ENCODE measurements at regions not wholly inside any gene's neighbourhood (a gene's known extent, or its start where the extent isn't known, plus 50 kb on each side); places are given as distances from the start of the nearest gene placed in this dataset.

DNA sequence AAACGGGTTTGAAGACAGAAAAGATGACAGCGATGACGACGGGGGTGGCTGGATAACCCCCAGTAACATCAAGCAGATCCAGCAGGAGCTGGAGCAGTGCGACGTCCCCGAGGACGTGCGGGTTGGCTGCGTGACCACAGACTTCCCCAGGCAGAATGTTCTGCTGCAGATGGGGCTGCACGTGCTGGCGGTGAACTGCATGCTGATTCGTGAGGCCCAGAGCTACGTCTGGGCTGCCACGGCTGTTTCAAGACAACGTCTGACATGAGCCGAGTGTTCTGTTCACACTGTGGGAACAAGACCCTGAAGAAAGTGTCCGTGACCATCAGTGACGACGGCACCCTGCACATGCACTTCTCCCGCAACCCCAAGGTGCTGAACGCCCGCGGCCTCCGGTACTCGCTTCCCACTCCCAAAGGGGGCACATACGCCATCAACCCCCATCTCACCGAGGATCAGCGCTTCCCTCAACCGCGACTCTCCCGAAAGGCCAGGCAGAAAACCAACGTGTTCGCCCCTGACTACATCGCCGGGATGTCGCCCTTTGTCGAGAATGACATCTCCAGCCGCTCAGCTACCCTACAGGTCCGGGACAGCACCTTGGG, 319.2 kb upstream of the SLC7A11 start:
- intact Hi-C loops (cut with DNase I; ENCODE audit: low total_unique reads): no loop called here
- H3K27ac ChIP-seq: no peak overlapping the region
- TF ChIP-seq POLR2A (IDR thresholded peaks at IDR 0.05) (no peak), CTCF (IDR thresholded peaks at IDR 0.05) (no peak)
- H3K4me3 ChIP-seq: no peak overlapping the region
- no peak for DNase-seq
- H3K36me3 ChIP-seq: no peaks in the 10 kb centered on the region
- H3K4me1 ChIP-seq: no peaks in the 10 kb centered on the region
- H3K27me3 ChIP-seq: no peaks in the 10 kb centered on the region
- H3K9me3 ChIP-seq: no peaks in the 10 kb centered on the region

- no peak for TF ChIP-seq POLR2A (IDR thresholded peaks at IDR 0.05)
- TF ChIP-seq CTCF (IDR thresholded peaks at IDR 0.05): no peak
- H3K9me3 ChIP-seq: no peaks in the 10 kb centered on the region
- DNase-seq: no peak
- H3K4me3 ChIP-seq: no peak overlapping the region
- no peaks in the 10 kb centered on the region for H3K36me3 ChIP-seq
- H3K27ac ChIP-seq: no peak overlapping the region
- H3K27me3 ChIP-seq: no peaks in the 10 kb centered on the region
- intact Hi-C loops (cut with DNase I; ENCODE audit: low total_unique reads): no loop called here
- no peaks in the 10 kb centered on the region for H3K4me1 ChIP-seq
Observed at GRCh38 chr4:138560448-138560847, 318.3 kb upstream of the SLC7A11 start.

DNA sequence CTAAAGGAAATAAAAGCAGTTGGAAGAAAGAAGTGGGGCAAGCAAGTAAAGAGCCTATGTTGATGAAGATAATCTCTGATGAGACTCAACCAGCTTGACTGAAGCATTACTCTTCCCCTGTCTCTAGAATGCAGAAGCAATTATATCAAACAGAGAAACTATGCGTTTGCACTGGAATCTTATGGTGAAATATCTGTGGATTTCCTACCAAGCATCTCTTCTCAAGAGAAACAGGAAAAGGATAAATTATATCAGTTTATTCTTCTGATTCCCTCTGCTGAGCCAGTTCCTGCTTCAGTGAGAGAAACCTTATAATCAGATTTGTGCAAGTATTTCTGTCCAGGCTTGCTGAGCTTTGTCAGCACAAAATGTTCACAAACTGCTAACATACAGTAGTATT, 316.7 kb upstream of the SLC7A11 start:
- no peaks in the 10 kb centered on the region for H3K27me3 ChIP-seq
- no peak for TF ChIP-seq POLR2A (IDR thresholded peaks at IDR 0.05)
- TF ChIP-seq CTCF (IDR thresholded peaks at IDR 0.05): no peak
- H3K27ac ChIP-seq: no peak overlapping the region
- no peaks in the 10 kb centered on the region for H3K4me1 ChIP-seq
- intact Hi-C loops (cut with DNase I; ENCODE audit: low total_unique reads): no loop called here
- no peaks in the 10 kb centered on the region for H3K9me3 ChIP-seq
- no peak overlapping the region for H3K4me3 ChIP-seq
- no peaks in the 10 kb centered on the region for H3K36me3 ChIP-seq
- DNase-seq: no peak

DNA sequence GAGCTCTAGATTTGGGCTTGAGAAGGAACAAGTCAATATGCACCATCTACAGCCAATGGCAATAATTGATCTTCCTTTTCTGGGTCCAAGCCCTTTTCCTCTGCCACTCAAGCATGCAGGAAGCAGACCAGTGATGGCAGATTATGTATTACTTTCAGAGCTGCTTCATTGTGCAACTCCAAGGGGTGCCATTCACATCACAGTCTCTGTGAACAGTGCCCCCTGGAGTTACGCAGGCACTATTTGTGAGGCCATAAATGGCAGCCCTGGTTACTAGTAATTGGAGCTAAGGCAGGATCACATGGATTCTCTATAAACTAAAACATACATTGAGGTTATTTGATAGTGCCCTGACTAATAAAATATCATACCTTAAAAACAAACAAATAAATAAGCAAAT, 313.4 kb upstream of the SLC7A11 start:
- Histone ChIP-seq H3K4me3 (no peak overlapping the region), H3K4me1 (no peaks in the 10 kb centered on the region), H3K36me3 (no peaks in the 10 kb centered on the region), H3K27me3 (no peaks in the 10 kb centered on the region), H3K9me3 (no peaks in the 10 kb centered on the region), H3K27ac (no peak overlapping the region)
- TF ChIP-seq POLR2A (IDR thresholded peaks at IDR 0.05) (no peak), CTCF (IDR thresholded peaks at IDR 0.05) (no peak)
- no peak for DNase-seq
- intact Hi-C loops (cut with DNase I; ENCODE audit: low total_unique reads): no loop called here

DNA sequence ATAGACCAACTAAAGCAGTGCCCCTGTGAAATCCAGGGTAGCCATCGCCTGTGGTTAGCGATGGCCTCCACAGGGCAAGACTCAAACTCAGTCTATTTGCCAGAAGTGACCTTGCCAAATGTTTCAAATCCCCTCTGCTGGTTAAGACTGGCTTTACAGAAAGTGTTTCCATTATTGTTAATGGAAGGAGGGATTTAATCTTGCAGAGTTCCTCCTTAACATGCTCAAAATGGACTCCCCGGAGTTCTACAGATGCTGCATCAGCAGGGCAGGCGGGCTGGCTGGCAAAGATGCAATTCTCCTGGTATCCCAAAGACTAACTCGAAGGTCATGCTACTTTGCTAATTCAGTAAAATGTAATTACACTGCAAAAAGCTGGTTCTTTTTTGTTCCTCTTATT, 313.0 kb upstream of the SLC7A11 start:
- DNase-seq: no peak

More for the DNA sequence above, 313.0 kb upstream of the SLC7A11 start:
- Histone ChIP-seq H3K4me3 (no peak overlapping the region), H3K9me3 (no peaks in the 10 kb centered on the region), H3K36me3 (no peaks in the 10 kb centered on the region), H3K27ac (no peak overlapping the region), H3K27me3 (no peaks in the 10 kb centered on the region), H3K4me1 (no peaks in the 10 kb centered on the region)
- TF ChIP-seq CTCF (IDR thresholded peaks at IDR 0.05) (no peak), POLR2A (IDR thresholded peaks at IDR 0.05) (no peak)
- intact Hi-C loops (cut with DNase I; ENCODE audit: low total_unique reads): no loop called here

All from uterus (tissue), 3 donors.